Gastroesophageal sphincter (tissue), 4 donors: ENCODE measurements at regions not wholly inside any gene's neighbourhood (a gene's known extent, or its start where the extent isn't known, plus 50 kb on each side); places are given as distances from the start of the nearest gene placed in this dataset.
"Not testable (repeated sequence)": the region's sequence is repeated elsewhere in the genome, so short reads cannot be mapped to it uniquely, and the experiment has no call there.

Experiments used
- ATAC-seq: fragments of 150-250 bp; one replicate; pipeline ENCODE4 v1.9.1; 2016; ENCODE audit warnings: mild to moderate bottlenecking, moderate library complexity
- H3K27ac ChIP-seq, 4 donors: fragments of 200-600 bp; sonication (generic) in 3 of 4; 1 replicate in 3 of 4; 2 replicates in 1 of 4; pipeline ENCODE4 v1.5.1; 2016 to 2019
- H3K27me3 ChIP-seq: fragments of 200-600 bp; sonication (generic); one replicate; pipeline ENCODE4 v1.5.1; 2019
- H3K36me3 ChIP-seq, 2 donors: fragments of 200-600 bp; sonication (generic); one replicate each; pipeline ENCODE4 v1.5.1; 2019; ENCODE audit warnings: control low read depth in 1 of 2
- H3K4me1 ChIP-seq, 3 donors: fragments of 200-600 bp; sonication (generic); 1 replicate in 2 of 3; 2 replicates in 1 of 3; pipeline ENCODE4 v1.5.1; 2016 to 2019; ENCODE audit warnings: control low read depth in 2 of 3
- H3K4me3 ChIP-seq, 2 donors: fragments of 200-600 bp; sonication (generic); one replicate each; pipeline ENCODE4 v1.5.1; 2019; ENCODE audit warnings: mild to moderate bottlenecking in 1 of 2, moderate library complexity in 1 of 2
- H3K9me3 ChIP-seq, 3 donors: fragments of 200-600 bp; sonication (generic); one replicate each; pipeline ENCODE4 v1.5.1; 2017 to 2019; ENCODE audit warnings: control low read depth in 2 of 3
- CTCF ChIP-seq, 4 experiments: fragments of 200-600 bp in 2 of 4; fragments of 450-650 bp in 2 of 4; sonication (generic) in 1 of 4; IDR thresholded peaks; one replicate each; pipeline ENCODE4 v1.5.1; 2017 to 2019; ENCODE audit warnings: antibody characterized with exemption in 4 of 4, mild to moderate bottlenecking in 2 of 4, moderate library complexity in 2 of 4
- EP300 ChIP-seq: sonication (generic); formaldehyde crosslinking; IDR thresholded peaks from one replicate; pipeline ENCODE4 v1.6.1; 2017; ENCODE audit warnings: antibody characterized with exemption, mild to moderate bottlenecking
- POLR2A ChIP-seq, 2 donors: fragments of 450-650 bp; IDR thresholded peaks; one replicate each; pipeline ENCODE4 v1.6.1; 2017; ENCODE audit warnings: antibody characterized with exemption in 2 of 2, mild to moderate bottlenecking in 2 of 2, moderate library complexity in 1 of 2
- POLR2AphosphoS5 ChIP-seq: sonication (generic); formaldehyde crosslinking; IDR thresholded peaks from one replicate; pipeline ENCODE4 v1.6.1; 2017; ENCODE audit warnings: antibody characterized with exemption
- WGBS, 2 donors: methylation state at CpG; one replicate each; pipeline ENCODE4 v1.1.5; 2018; ENCODE audit warnings: low coverage in 1 of 2; 5-methylcytosine and 5-hydroxymethylcytosine counted together

- H3K4me1 ChIP-seq: no peaks in the 10 kb centered on the region
- no peak for ATAC-seq
- no peaks in the 10 kb centered on the region for H3K36me3 ChIP-seq
- 85% methylated on average over 1 of the region's 1 CpG for WGBS, 2 donors
- no peak overlapping the region for H3K4me3 ChIP-seq
- no peaks in the 10 kb centered on the region for H3K9me3 ChIP-seq
- no peak overlapping the region for H3K27ac ChIP-seq
- H3K27me3 ChIP-seq: no peaks in the 10 kb centered on the region
- TF ChIP-seq CTCF (IDR thresholded peaks at IDR 0.05) (no peak), POLR2AphosphoS5 (no peak), POLR2A (IDR thresholded peaks at IDR 0.05) (no peak), EP300 (no peak)
Observed at GRCh38 chr6:74570044-74570443, 635.8 kb downstream of the COL12A1 start.

- Histone ChIP-seq H3K4me1 (peaks cover 0 to 5% (median 2%) of the 10 kb centered on the region in 3 donors), H3K27me3 (no peaks in the 10 kb centered on the region), H3K36me3 (no peaks in the 10 kb centered on the region), H3K27ac (no peak overlapping the region), H3K9me3 (no peaks in the 10 kb centered on the region), H3K4me3 (no peak overlapping the region)
- ATAC-seq: no peak
- no peak for TF ChIP-seq EP300
- no peak for TF ChIP-seq POLR2AphosphoS5
- TF ChIP-seq POLR2A (IDR thresholded peaks at IDR 0.05): no peak
- no peak for TF ChIP-seq CTCF (IDR thresholded peaks at IDR 0.05)
- WGBS, 2 donors: 25 to 53% methylated on average over 6 of the region's 6 CpGs
Observed at GRCh38 chr6:74568861-74569260, 637.0 kb downstream of the COL12A1 start.

- H3K27ac ChIP-seq, H3K36me3 ChIP-seq, ATAC-seq, H3K27me3 ChIP-seq, H3K4me3 ChIP-seq, H3K4me1 ChIP-seq, H3K9me3 ChIP-seq: not testable (repeated sequence)
- 94 to 97% methylated on average over 4 of the region's 4 CpGs for WGBS, 2 donors
Observed at GRCh38 chr6:74567923-74568290, 637.9 kb downstream of the COL12A1 start.

- no peaks in the 10 kb centered on the region for H3K36me3 ChIP-seq
- H3K9me3 ChIP-seq: no peaks in the 10 kb centered on the region
- TF ChIP-seq EP300 (no peak), POLR2AphosphoS5 (no peak), CTCF (IDR thresholded peaks at IDR 0.05) (no peak), POLR2A (IDR thresholded peaks at IDR 0.05) (no peak)
- no peak overlapping the region for H3K4me3 ChIP-seq
- no peak for ATAC-seq
- no peak overlapping the region for H3K27ac ChIP-seq
- H3K27me3 ChIP-seq: no peaks in the 10 kb centered on the region
- 95 to 97% methylated on average over 6 to 7 of the region's 7 CpGs for WGBS, 2 donors
- peaks cover 0 to 6% (median 2%) of the 10 kb centered on the region in 3 donors for H3K4me1 ChIP-seq
Observed at GRCh38 chr6:74567281-74567922, 638.5 kb downstream of the COL12A1 start.

GRCh38 chr6:74557236-74557635 is 648.6 kb downstream of the COL12A1 start:
- Histone ChIP-seq H3K4me1 (no peaks in the 10 kb centered on the region), H3K36me3 (no peaks in the 10 kb centered on the region), H3K9me3 (no peaks in the 10 kb centered on the region), H3K27me3 (no peaks in the 10 kb centered on the region), H3K4me3 (no peak overlapping the region), H3K27ac (no peak overlapping the region)
- TF ChIP-seq CTCF (IDR thresholded peaks at IDR 0.05): no peak
- TF ChIP-seq POLR2A (IDR thresholded peaks at IDR 0.05): no peak
- TF ChIP-seq POLR2AphosphoS5: no peak
- no peak for TF ChIP-seq EP300
- no peak for ATAC-seq
